Gastroesophageal sphincter (tissue), 3 donors: ENCODE measurements at regions not wholly inside any gene's neighbourhood (a gene's known extent, or its start where the extent isn't known, plus 50 kb on each side); places are given as distances from the start of the nearest gene placed in this dataset.

Experiments used
- EP300 ChIP-seq: sonication (generic); formaldehyde crosslinking; IDR thresholded peaks from one replicate; pipeline ENCODE4 v1.6.1; 2017; ENCODE audit warnings: antibody characterized with exemption, mild to moderate bottlenecking
- TF ChIP-seq, protein P1 (sequence below), 4 experiments: fragments of 200-600 bp in 2 of 4; fragments of 450-650 bp in 2 of 4; sonication (generic) in 1 of 4; IDR thresholded peaks; one replicate each; pipeline ENCODE4 v1.5.1; 2017 to 2019; ENCODE audit warnings: antibody characterized with exemption in 4 of 4, mild to moderate bottlenecking in 2 of 4, moderate library complexity in 2 of 4

DNA sequence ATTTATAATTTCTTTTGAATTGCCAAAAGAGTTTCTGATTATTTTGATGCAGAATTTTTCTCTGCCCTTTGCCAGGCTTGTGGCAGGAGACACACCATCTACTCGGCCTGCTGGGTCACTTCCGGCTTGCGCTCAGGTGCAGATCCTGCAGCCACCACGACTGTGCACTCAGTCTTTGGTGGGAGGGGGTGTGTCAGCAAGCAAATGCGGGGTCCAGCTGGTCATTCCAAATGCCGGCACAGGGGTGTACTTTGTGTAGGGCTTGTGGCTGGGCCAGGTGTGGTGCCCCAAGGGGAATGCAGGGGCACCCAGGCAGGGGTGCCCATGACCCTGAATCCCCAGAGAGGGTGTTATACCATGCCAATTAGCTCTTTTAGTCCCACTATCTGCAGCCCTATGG, 673.0 kb downstream of the TLL1 start:
- no peak for TF ChIP-seq EP300
- TF ChIP-seq, protein P1, sequence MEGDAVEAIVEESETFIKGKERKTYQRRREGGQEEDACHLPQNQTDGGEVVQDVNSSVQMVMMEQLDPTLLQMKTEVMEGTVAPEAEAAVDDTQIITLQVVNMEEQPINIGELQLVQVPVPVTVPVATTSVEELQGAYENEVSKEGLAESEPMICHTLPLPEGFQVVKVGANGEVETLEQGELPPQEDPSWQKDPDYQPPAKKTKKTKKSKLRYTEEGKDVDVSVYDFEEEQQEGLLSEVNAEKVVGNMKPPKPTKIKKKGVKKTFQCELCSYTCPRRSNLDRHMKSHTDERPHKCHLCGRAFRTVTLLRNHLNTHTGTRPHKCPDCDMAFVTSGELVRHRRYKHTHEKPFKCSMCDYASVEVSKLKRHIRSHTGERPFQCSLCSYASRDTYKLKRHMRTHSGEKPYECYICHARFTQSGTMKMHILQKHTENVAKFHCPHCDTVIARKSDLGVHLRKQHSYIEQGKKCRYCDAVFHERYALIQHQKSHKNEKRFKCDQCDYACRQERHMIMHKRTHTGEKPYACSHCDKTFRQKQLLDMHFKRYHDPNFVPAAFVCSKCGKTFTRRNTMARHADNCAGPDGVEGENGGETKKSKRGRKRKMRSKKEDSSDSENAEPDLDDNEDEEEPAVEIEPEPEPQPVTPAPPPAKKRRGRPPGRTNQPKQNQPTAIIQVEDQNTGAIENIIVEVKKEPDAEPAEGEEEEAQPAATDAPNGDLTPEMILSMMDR (IDR thresholded peaks at IDR 0.05): no peak
